ENCODE measurements at regions not wholly inside any gene's neighbourhood (a gene's known extent, or its start where the extent isn't known, plus 50 kb on each side); places are given as distances from the start of the nearest gene placed in this dataset.

GRCh38 chr3:35394905-35395304, 244.4 kb upstream of the ARPP21 start:
- Histone ChIP-seq H3K9me3 (peaks cover 0 to 8% (median 0%) of the 10 kb centered on the region in 3 donors), H3K4me1 (no peaks in the 10 kb centered on the region), H3K27ac (no peak overlapping the region), H3K27me3 (no peaks in the 10 kb centered on the region), H3K4me3 (no peak overlapping the region), H3K36me3 (no peaks in the 10 kb centered on the region)
- 33 to 84% methylated on average over 1 of the region's 1 CpG for WGBS, 2 donors
- intact Hi-C loops (cut with DNase I), result no loop called here
- no peak for TF ChIP-seq POLR2A (IDR thresholded peaks at IDR 0.05)
- TF ChIP-seq, protein P1, sequence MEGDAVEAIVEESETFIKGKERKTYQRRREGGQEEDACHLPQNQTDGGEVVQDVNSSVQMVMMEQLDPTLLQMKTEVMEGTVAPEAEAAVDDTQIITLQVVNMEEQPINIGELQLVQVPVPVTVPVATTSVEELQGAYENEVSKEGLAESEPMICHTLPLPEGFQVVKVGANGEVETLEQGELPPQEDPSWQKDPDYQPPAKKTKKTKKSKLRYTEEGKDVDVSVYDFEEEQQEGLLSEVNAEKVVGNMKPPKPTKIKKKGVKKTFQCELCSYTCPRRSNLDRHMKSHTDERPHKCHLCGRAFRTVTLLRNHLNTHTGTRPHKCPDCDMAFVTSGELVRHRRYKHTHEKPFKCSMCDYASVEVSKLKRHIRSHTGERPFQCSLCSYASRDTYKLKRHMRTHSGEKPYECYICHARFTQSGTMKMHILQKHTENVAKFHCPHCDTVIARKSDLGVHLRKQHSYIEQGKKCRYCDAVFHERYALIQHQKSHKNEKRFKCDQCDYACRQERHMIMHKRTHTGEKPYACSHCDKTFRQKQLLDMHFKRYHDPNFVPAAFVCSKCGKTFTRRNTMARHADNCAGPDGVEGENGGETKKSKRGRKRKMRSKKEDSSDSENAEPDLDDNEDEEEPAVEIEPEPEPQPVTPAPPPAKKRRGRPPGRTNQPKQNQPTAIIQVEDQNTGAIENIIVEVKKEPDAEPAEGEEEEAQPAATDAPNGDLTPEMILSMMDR (IDR thresholded peaks at IDR 0.05), result no peak
- no peak for DNase-seq

DNA sequence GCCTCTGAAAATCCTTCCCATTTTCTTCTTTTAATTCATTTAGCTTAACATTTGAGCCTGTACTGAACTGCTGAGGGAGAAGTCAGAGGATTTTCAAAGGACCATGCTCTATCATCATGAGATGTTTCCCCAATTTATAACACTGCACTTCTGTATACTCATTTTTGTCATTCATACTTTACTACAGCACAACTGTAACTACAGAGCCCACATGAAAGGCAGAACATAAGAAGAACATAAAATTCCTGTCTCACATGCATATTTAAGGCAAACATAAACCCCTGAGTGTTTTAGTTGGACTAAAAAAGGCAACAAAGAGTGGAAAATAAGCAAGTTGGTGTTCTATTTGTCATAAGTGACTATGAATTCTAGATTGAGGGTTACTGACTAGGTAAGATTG, 237.7 kb upstream of the ARPP21 start:
- Histone ChIP-seq H3K27me3 (no peaks in the 10 kb centered on the region), H3K27ac (no peak overlapping the region), H3K36me3 (no peaks in the 10 kb centered on the region), H3K4me3 (no peak overlapping the region), H3K4me1 (no peaks in the 10 kb centered on the region), H3K9me3 (no peaks in the 10 kb centered on the region)
- intact Hi-C loops (cut with DNase I), result no loop called here
- no peak for DNase-seq
- TF ChIP-seq, protein P1 (IDR thresholded peaks at IDR 0.05), result no peak
- no peak for TF ChIP-seq POLR2A (IDR thresholded peaks at IDR 0.05)

DNA sequence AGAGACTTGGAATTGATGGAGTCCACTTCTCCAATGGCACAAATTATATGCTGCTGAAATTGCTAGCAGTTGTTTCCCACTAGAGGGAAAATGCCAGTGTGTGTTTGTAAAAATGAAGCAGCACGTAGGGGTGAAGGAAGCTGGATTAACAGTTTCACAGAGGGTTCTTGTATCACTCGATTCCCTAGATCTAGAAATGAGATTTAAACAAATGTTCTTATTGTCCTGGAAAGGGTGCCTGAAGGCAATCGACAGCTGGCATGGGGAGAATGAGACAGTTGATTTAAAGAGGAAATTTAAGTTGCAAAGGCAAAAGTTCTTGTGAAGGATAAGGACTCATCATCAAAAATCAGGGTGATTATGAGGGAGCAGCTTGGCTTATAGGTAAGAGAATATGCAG, 234.8 kb upstream of the ARPP21 start:
- TF ChIP-seq, protein P1 (IDR thresholded peaks at IDR 0.05), result no peak
- TF ChIP-seq POLR2A (IDR thresholded peaks at IDR 0.05), result no peak
- H3K27me3 ChIP-seq, result no peaks in the 10 kb centered on the region
- H3K4me1 ChIP-seq, result no peaks in the 10 kb centered on the region
- H3K36me3 ChIP-seq, result no peaks in the 10 kb centered on the region
- no peaks in the 10 kb centered on the region for H3K9me3 ChIP-seq
- intact Hi-C loops (cut with DNase I), result no loop called here
- WGBS, 2 donors, result 36 to 47% methylated on average over 3 of the region's 3 CpGs
- H3K4me3 ChIP-seq, result no peak overlapping the region
- no peak overlapping the region for H3K27ac ChIP-seq
- no peak for DNase-seq

DNA sequence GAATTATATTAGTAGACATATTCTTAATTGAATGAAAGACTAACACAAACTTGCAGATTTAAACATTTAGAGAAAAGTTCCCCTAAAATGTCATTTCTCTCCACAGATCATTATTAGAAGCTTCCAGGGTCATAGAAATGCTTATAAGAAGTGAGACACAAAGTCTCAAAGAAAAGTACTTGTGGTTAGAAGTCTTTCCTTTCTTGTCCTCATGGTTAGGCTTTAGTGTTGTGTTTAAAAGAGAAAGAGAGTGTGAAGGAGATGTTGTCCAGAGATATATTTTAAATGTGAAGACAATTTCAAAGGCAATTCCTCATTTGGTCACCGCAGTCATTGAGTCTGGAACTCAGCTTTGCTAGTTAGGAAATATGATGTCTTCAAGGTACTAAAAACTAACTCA, 230.4 kb upstream of the ARPP21 start:
- no peaks in the 10 kb centered on the region for H3K4me1 ChIP-seq
- intact Hi-C loops (cut with DNase I), result no loop called here
- no peak for DNase-seq
- H3K27me3 ChIP-seq, result no peaks in the 10 kb centered on the region
- H3K4me3 ChIP-seq, result no peak overlapping the region
- H3K27ac ChIP-seq, result no peak overlapping the region
- H3K9me3 ChIP-seq, result no peaks in the 10 kb centered on the region
- 95 to 100% methylated on average over 1 of the region's 1 CpG for WGBS, 2 donors
- H3K36me3 ChIP-seq, result no peaks in the 10 kb centered on the region
- no peak for TF ChIP-seq POLR2A (IDR thresholded peaks at IDR 0.05)
- TF ChIP-seq, protein P1 (IDR thresholded peaks at IDR 0.05), result no peak

- no peak for DNase-seq
- no peak overlapping the region for H3K4me3 ChIP-seq
- H3K36me3 ChIP-seq, result no peaks in the 10 kb centered on the region
- H3K4me1 ChIP-seq, result no peaks in the 10 kb centered on the region
- intact Hi-C loops (cut with DNase I), result no loop called here
- no peaks in the 10 kb centered on the region for H3K27me3 ChIP-seq
- no peaks in the 10 kb centered on the region for H3K9me3 ChIP-seq
- TF ChIP-seq, protein P1 (IDR thresholded peaks at IDR 0.05), result no peak
- no peak for TF ChIP-seq POLR2A (IDR thresholded peaks at IDR 0.05)
- 88 to 89% methylated on average over 1 of the region's 1 CpG for WGBS, 2 donors
- no peak overlapping the region for H3K27ac ChIP-seq
These were observed 229.3 kb upstream of the ARPP21 start for GRCh38 chr3:35409991-35410390.

Measured in esophagus squamous epithelium (tissue), 5 donors.